Kidney epithelial cell (primary cell): ENCODE measurements at regions not wholly inside any gene's neighbourhood (a gene's known extent, or its start where the extent isn't known, plus 50 kb on each side); places are given as distances from the start of the nearest gene placed in this dataset.

Source experiments
- DNase-seq: peaks from one replicate; pipeline ENCODE4 v3.0.0-alpha.2; 2010; ENCODE audit warnings: low read depth
- H3K27me3 ChIP-seq: 2 replicates; pipeline ENCODE4 v1.6.0; 2011; ENCODE audit warnings: low read length; ENCODE audit not compliant: control insufficient read depth, insufficient read depth
- H3K36me3 ChIP-seq: 2 replicates; pipeline ENCODE4 v1.5.1; 2011; ENCODE audit warnings: low read length; ENCODE audit not compliant: control insufficient read depth, insufficient read depth
- H3K4me3 ChIP-seq: 2 replicates; pipeline ENCODE4 v1.5.1; 2011; ENCODE audit warnings: low read depth, mild to moderate bottlenecking, control low read depth, low read length
- TF ChIP-seq, protein P1 (sequence below): IDR thresholded peaks from 2 replicates; pipeline ENCODE4 v1.5.1; 2011; ENCODE audit warnings: mild to moderate bottlenecking, moderate library complexity, low read length, control low read depth, inconsistent platforms; ENCODE audit not compliant: insufficient read depth, poor library complexity, severe bottlenecking

- DNase-seq = no peak
- H3K36me3 ChIP-seq = no peaks in the 10 kb centered on the region
- TF ChIP-seq, protein P1, sequence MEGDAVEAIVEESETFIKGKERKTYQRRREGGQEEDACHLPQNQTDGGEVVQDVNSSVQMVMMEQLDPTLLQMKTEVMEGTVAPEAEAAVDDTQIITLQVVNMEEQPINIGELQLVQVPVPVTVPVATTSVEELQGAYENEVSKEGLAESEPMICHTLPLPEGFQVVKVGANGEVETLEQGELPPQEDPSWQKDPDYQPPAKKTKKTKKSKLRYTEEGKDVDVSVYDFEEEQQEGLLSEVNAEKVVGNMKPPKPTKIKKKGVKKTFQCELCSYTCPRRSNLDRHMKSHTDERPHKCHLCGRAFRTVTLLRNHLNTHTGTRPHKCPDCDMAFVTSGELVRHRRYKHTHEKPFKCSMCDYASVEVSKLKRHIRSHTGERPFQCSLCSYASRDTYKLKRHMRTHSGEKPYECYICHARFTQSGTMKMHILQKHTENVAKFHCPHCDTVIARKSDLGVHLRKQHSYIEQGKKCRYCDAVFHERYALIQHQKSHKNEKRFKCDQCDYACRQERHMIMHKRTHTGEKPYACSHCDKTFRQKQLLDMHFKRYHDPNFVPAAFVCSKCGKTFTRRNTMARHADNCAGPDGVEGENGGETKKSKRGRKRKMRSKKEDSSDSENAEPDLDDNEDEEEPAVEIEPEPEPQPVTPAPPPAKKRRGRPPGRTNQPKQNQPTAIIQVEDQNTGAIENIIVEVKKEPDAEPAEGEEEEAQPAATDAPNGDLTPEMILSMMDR = no peak
These were observed 206.7 kb upstream of the KLF4 start for GRCh38 chr9:107696302-107696701.

GRCh38 chr9:107694390-107694789 is 204.8 kb upstream of the KLF4 start:
- H3K27me3 ChIP-seq = no peaks in the 10 kb centered on the region
- TF ChIP-seq, protein P1 = no peak
- no peaks in the 10 kb centered on the region for H3K36me3 ChIP-seq
- DNase-seq = no peak
- no peak overlapping the region for H3K4me3 ChIP-seq

More at GRCh38 chr9:107696302-107696701, 206.7 kb upstream of the KLF4 start:
- Histone ChIP-seq H3K4me3 (no peak overlapping the region), H3K27me3 (no peaks in the 10 kb centered on the region)

GRCh38 chr9:107693625-107694326 is 204.2 kb upstream of the KLF4 start:
- no peaks in the 10 kb centered on the region for H3K36me3 ChIP-seq
- H3K27me3 ChIP-seq = no peaks in the 10 kb centered on the region
- peak; percentile 43 for DNase-seq
- H3K4me3 ChIP-seq = no peak overlapping the region
- TF ChIP-seq, protein P1 = no peak

- Histone ChIP-seq H3K36me3 (no peaks in the 10 kb centered on the region), H3K4me3 (no peak overlapping the region), H3K27me3 (no peaks in the 10 kb centered on the region)
- TF ChIP-seq, protein P1 = no peak
- DNase-seq = no peak
These were observed 202.1 kb upstream of the KLF4 start for GRCh38 chr9:107691664-107692063.

DNA sequence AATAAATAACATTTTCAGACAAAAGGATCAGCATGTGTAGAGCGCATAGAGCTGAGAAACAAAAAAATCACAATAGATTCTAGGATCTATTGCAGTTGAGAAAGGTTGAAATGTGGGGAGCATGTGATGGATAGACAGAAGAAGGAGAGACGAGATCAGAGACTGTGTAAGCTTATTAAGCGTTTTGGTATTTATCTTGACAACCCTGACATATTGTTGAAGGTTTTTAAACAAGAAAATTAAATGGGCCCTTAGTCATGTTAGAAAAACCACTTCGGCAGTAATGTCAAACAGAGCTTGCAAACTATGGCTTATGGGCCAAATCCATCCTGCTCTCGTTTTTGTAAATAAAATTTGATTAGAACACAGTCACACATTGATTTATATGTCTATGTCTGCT is 200.5 kb upstream of the KLF4 start:
- Histone ChIP-seq H3K27me3 (no peaks in the 10 kb centered on the region), H3K36me3 (no peaks in the 10 kb centered on the region), H3K4me3 (no peak overlapping the region)
- no peak for DNase-seq
- TF ChIP-seq, protein P1 = no peak

DNA sequence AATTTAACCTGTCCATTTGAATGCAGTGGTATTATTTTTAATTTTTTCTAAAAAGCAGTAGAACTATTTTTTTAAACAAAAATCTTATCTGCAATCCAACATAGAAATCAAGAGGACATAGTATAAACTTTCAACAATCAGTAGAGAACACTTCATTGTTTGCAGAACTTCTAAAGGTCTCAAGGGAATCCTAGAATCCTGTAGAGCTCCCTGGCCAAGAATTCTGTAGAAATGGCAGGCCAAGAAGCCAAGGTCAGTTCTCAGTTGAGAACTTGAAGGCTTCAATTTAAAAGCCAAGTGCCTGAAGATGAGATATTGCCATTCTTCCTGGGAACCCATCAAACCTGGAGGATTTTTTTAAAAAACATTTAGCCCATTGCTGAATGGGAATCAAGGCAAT is 199.2 kb upstream of the KLF4 start:
- TF ChIP-seq, protein P1 = no peak
- no peaks in the 10 kb centered on the region for H3K27me3 ChIP-seq
- no peak for DNase-seq
- no peaks in the 10 kb centered on the region for H3K36me3 ChIP-seq
- no peak overlapping the region for H3K4me3 ChIP-seq
